Uterus (tissue), 3 donors: ENCODE measurements at regions not wholly inside any gene's neighbourhood (a gene's known extent, or its start where the extent isn't known, plus 50 kb on each side); places are given as distances from the start of the nearest gene placed in this dataset.

Source experiments
- DNase-seq, 2 donors: peaks; one replicate each; pipeline ENCODE4 v3.0.0-alpha.2; 2019 to 2020
- H3K27ac ChIP-seq, 2 donors: fragments of 200-600 bp; sonication (generic); 1 replicate in 1 of 2; 2 replicates in 1 of 2; pipeline ENCODE4 v1.5.1; 2016 to 2018
- H3K27me3 ChIP-seq, 2 donors: fragments of 200-600 bp; sonication (generic); one replicate each; pipeline ENCODE4 v1.5.1; 2018 to 2019; ENCODE audit warnings: control low read depth in 1 of 2
- H3K36me3 ChIP-seq, 2 donors: fragments of 200-600 bp; sonication (generic); one replicate each; pipeline ENCODE4 v1.5.1; 2019; ENCODE audit warnings: control low read depth in 1 of 2
- H3K4me1 ChIP-seq, 2 donors: fragments of 200-600 bp; sonication (generic); one replicate each; pipeline ENCODE4 v1.5.1; 2018 to 2019; ENCODE audit warnings: control low read depth in 1 of 2
- H3K4me3 ChIP-seq, 2 donors: fragments of 200-600 bp; sonication (generic); 1 replicate in 1 of 2; 2 replicates in 1 of 2; pipeline ENCODE4 v1.5.1; 2018 to 2019; ENCODE audit warnings: mild to moderate bottlenecking in 1 of 2
- H3K9me3 ChIP-seq, 2 donors: fragments of 200-600 bp; sonication (generic); one replicate each; pipeline ENCODE4 v1.5.1; 2019; ENCODE audit warnings: control low read depth in 1 of 2
- POLR2A ChIP-seq, 2 donors: fragments of 450-650 bp; IDR thresholded peaks; one replicate each; pipeline ENCODE4 v1.6.1; 2016; ENCODE audit warnings: antibody characterized with exemption in 2 of 2, mild to moderate bottlenecking in 1 of 2, moderate library complexity in 1 of 2
- intact Hi-C: fragments of 100-400 bp; cut with DNase I; formaldehyde crosslinking; loops from one replicate; pipeline ENCODE4 v1.15.1; 2023; ENCODE audit warnings: low total_unique reads
- TF ChIP-seq, protein P1 (sequence below), 4 experiments: fragments of 200-600 bp in 2 of 4; fragments of 450-650 bp in 2 of 4; sonication (generic) in 2 of 4; IDR thresholded peaks; one replicate each; pipeline ENCODE4 v1.5.1; 2016 to 2019; ENCODE audit warnings: antibody characterized with exemption in 4 of 4, mild to moderate bottlenecking in 2 of 4, moderate library complexity in 1 of 4
- donor health status: DM: yes; HTN: yes; CAD: no.

DNA sequence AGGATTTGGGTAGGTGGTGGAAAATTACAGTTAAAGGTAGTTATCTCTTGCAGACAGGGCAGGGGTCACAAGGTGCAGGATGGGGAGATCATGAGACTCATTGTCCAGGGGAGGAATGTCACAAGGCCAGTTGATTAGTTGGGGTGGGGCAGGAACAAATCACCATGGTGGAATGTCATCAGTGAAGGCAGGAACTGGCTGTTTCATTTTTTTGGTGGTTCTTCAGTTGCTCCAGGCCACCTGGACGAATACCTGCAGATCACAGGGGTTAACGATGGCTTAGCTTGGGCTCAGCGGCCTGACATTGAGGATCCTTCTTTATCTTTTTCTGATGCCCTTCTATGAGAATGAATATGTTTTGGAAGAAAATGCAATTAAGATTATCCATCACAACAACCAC lies 87.1 kb downstream of the KPNA2 start:
- Histone ChIP-seq H3K27ac (no peak overlapping the region), H3K4me1 (no peaks in the 10 kb centered on the region), H3K4me3 (no peak overlapping the region), H3K9me3 (no peaks in the 10 kb centered on the region), H3K36me3 (no peaks in the 10 kb centered on the region), H3K27me3 (no peaks in the 10 kb centered on the region)
- no peak for DNase-seq
- TF ChIP-seq, protein P1, sequence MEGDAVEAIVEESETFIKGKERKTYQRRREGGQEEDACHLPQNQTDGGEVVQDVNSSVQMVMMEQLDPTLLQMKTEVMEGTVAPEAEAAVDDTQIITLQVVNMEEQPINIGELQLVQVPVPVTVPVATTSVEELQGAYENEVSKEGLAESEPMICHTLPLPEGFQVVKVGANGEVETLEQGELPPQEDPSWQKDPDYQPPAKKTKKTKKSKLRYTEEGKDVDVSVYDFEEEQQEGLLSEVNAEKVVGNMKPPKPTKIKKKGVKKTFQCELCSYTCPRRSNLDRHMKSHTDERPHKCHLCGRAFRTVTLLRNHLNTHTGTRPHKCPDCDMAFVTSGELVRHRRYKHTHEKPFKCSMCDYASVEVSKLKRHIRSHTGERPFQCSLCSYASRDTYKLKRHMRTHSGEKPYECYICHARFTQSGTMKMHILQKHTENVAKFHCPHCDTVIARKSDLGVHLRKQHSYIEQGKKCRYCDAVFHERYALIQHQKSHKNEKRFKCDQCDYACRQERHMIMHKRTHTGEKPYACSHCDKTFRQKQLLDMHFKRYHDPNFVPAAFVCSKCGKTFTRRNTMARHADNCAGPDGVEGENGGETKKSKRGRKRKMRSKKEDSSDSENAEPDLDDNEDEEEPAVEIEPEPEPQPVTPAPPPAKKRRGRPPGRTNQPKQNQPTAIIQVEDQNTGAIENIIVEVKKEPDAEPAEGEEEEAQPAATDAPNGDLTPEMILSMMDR (IDR thresholded peaks at IDR 0.05), result no peak
- intact Hi-C loops, result no loop called here

DNA sequence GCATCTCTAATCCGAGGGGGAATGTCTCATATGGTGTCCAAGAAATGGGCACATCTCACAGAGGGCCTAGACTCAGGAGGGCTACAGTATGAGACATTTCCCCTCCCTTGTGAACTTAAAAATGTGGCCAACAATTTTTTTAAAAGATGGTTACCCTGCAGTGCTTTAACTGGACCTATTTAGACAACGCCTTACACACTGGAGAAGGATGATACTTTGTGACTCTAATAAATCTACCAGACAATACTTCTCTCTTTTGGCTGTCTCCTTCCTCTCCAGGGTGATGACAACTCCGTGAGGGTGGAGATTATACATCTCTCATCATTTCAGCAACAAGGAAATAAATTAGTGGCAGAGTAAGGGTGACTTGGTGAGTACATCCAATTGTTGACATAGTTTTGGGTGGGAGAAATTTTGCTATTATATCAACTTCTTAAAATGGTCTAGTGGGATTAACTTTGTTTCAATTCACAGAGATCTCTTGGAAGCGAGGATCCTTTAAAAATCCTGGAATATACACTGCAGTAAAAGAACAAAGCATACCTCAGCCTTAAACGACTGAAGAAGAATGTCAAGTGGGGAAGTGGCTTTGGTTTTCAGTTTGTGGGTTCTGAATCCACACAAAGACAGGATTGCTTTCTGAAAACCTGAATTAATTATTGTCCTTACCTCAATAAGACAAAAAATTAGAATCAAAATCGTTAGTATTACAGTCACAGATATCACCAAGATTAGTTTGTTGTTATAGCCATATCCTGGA lies 89.8 kb downstream of the KPNA2 start:
- intact Hi-C loops, result no loop called here
- no peak for TF ChIP-seq POLR2A (IDR thresholded peaks at IDR 0.05)
- TF ChIP-seq, protein P1 (IDR thresholded peaks at IDR 0.05), result no peak
- no peak for DNase-seq
- Histone ChIP-seq H3K27ac (no peak overlapping the region), H3K4me1 (no peaks in the 10 kb centered on the region), H3K36me3 (no peaks in the 10 kb centered on the region), H3K27me3 (no peaks in the 10 kb centered on the region), H3K4me3 (no peak overlapping the region), H3K9me3 (no peaks in the 10 kb centered on the region)

DNA sequence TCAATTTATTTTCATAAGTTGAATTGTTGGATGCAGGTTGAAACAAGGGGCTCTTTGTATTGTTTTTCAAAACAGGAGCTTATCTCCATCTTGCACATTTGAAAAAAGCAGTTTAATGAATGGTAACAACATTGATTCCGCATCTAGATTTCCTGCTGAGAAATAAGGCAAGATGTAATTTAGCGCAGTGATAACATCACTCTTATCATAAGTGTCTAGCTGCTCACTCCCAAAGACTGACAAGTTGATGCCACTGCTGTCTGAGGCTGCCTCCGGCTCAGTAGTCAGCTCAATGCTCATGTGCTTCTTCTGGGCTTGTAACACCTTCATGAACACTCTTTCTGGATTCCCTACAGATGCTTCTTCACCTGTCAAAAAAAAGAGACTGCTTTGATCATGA lies 92.4 kb downstream of the KPNA2 start:
- Histone ChIP-seq H3K4me1 (no peaks in the 10 kb centered on the region), H3K27me3 (no peaks in the 10 kb centered on the region), H3K27ac (no peak overlapping the region), H3K36me3 (no peaks in the 10 kb centered on the region), H3K4me3 (no peak overlapping the region), H3K9me3 (no peaks in the 10 kb centered on the region)
- intact Hi-C loops, result no loop called here
- DNase-seq, result no peak
- TF ChIP-seq, protein P1 (IDR thresholded peaks at IDR 0.05), result no peak
- no peak for TF ChIP-seq POLR2A (IDR thresholded peaks at IDR 0.05)

DNA sequence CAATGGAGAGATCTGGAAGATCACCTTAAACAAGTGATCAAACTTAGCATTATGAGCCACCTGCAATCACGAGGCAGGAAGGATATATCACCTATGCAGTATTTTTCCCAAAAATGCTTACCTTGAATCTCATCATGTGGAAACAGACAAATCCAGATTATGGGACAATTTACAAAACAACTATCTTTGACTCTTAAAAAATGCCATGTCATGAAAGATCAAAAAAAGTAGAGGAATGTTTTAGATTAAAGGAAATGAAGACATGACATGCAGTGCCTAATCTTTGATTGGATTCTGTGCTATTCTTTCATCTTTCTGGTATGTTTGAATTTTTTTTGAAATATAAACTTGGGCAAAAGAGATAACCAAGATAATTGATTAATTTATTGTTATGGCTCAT lies 95.9 kb downstream of the KPNA2 start:
- no peaks in the 10 kb centered on the region for H3K27me3 ChIP-seq
- no peak overlapping the region for H3K27ac ChIP-seq
- TF ChIP-seq, protein P1 (IDR thresholded peaks at IDR 0.05), result no peak
- TF ChIP-seq POLR2A (IDR thresholded peaks at IDR 0.05), result no peak
- intact Hi-C loops, result no loop called here
- H3K36me3 ChIP-seq, result no peaks in the 10 kb centered on the region
- no peak overlapping the region for H3K4me3 ChIP-seq
- no peaks in the 10 kb centered on the region for H3K4me1 ChIP-seq
- no peak for DNase-seq
- no peaks in the 10 kb centered on the region for H3K9me3 ChIP-seq

DNA sequence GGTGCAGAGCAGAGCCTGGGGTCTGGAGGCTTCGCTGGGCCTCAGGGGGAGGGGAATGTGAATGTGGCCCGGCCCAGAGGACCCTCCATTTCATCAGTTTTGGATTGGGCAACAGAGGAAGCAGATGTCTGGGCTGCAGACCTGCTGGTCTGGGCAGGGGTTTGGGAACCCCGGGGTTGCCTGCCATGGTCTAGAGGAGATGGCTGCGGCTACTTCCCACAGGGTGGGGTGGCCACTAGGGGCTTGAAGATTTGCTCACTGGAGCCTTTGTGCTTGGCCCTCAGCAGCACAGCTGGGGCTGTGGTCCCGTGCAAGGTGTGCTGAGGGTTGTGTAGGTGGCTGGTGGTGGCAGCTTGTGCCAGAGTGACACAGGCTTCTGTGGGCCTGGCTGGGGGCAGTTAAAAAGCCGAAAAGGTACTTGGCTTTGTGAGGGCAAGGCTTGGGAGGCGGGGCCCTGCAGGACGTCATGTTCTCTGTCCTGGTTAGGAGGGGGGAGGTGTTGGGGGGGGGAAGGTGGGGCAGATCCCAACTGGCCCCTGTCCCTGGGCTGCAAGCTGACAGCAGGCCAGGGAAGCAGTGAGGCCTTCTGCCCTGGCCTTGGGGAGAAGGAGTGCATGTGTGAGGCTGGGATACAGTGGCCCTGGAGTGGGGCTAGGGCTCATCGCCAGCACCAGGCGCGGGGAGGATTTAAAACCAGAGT lies 98.0 kb downstream of the KPNA2 start:
- Histone ChIP-seq H3K36me3 (no peaks in the 10 kb centered on the region), H3K27ac (no peak overlapping the region)
- TF ChIP-seq, protein P1 (IDR thresholded peaks at IDR 0.05), result no peak
- TF ChIP-seq POLR2A (IDR thresholded peaks at IDR 0.05), result no peak

More for the DNA sequence above, 98.0 kb downstream of the KPNA2 start:
- Histone ChIP-seq H3K4me3 (no peak overlapping the region), H3K27me3 (no peaks in the 10 kb centered on the region), H3K9me3 (no peaks in the 10 kb centered on the region), H3K4me1 (no peaks in the 10 kb centered on the region)
- intact Hi-C loops, result no loop called here
- no peak for DNase-seq
